Esophagus muscularis mucosa (tissue), 4 donors: ENCODE measurements at regions not wholly inside any gene's neighbourhood (a gene's known extent, or its start where the extent isn't known, plus 50 kb on each side); places are given as distances from the start of the nearest gene placed in this dataset.

Experiments used
- DNase-seq: peaks from one replicate; pipeline ENCODE4 v3.0.0-alpha.2; 2017; ENCODE audit errors: extremely low spot score
- H3K27ac ChIP-seq, 4 donors: fragments of 200-600 bp; sonication (generic); replicated peaks in 1 of 4; 1 replicate in 3 of 4; 2 replicates in 1 of 4; pipeline ENCODE4 v1.5.1; 2016 to 2019; ENCODE audit warnings: mild to moderate bottlenecking in 1 of 4
- H3K27me3 ChIP-seq, 4 donors: fragments of 200-600 bp; sonication (generic); one replicate each; pipeline versions ENCODE4 v1.5.1 to v1.6.0; 2016 to 2019
- H3K36me3 ChIP-seq, 4 donors: fragments of 200-600 bp; sonication (generic); one replicate each; pipeline ENCODE4 v1.5.1; 2016 to 2019
- H3K4me1 ChIP-seq, 4 donors: fragments of 200-600 bp; sonication (generic); one replicate each; pipeline ENCODE4 v1.5.1; 2016 to 2019
- H3K4me3 ChIP-seq, 4 donors: fragments of 200-600 bp; sonication (generic); 1 replicate in 2 of 4; 2 replicates in 2 of 4; pipeline ENCODE4 v1.5.1; 2016 to 2019; ENCODE audit warnings: mild to moderate bottlenecking in 4 of 4, moderate library complexity in 1 of 4
- H3K9me3 ChIP-seq, 4 donors: fragments of 200-600 bp; sonication (generic); 1 replicate in 3 of 4; 2 replicates in 1 of 4; pipeline ENCODE4 v1.5.1; 2016 to 2019
- CTCF ChIP-seq, 3 experiments: fragments of 200-600 bp in 2 of 3; fragments of 450-650 bp in 1 of 3; sonication (generic) in 2 of 3; IDR thresholded peaks; one replicate each; pipeline ENCODE4 v1.5.1; 2017 to 2019; ENCODE audit warnings: antibody characterized with exemption in 3 of 3, mild to moderate bottlenecking in 2 of 3, moderate library complexity in 1 of 3
- EP300 ChIP-seq: sonication (generic); formaldehyde crosslinking; IDR thresholded peaks from one replicate; pipeline ENCODE4 v1.6.1; 2017; ENCODE audit warnings: antibody characterized with exemption
- POLR2A ChIP-seq: fragments of 450-650 bp; IDR thresholded peaks from one replicate; pipeline ENCODE4 v1.6.1; 2017; ENCODE audit warnings: antibody characterized with exemption, moderate library complexity, mild to moderate bottlenecking, low read depth
- POLR2AphosphoS5 ChIP-seq, 2 donors: sonication (generic); formaldehyde crosslinking; IDR thresholded peaks; one replicate each; pipeline ENCODE4 v1.6.1; 2017; ENCODE audit warnings: antibody characterized with exemption in 2 of 2
- WGBS: methylation state at CpG from one replicate; pipeline ENCODE4 v1.1.5; 2018; 5-methylcytosine and 5-hydroxymethylcytosine counted together
- intact Hi-C: fragments of 100-400 bp; cut with DNase I; formaldehyde crosslinking; loops from one replicate; pipeline ENCODE4 v1.15.1; 2023

DNA sequence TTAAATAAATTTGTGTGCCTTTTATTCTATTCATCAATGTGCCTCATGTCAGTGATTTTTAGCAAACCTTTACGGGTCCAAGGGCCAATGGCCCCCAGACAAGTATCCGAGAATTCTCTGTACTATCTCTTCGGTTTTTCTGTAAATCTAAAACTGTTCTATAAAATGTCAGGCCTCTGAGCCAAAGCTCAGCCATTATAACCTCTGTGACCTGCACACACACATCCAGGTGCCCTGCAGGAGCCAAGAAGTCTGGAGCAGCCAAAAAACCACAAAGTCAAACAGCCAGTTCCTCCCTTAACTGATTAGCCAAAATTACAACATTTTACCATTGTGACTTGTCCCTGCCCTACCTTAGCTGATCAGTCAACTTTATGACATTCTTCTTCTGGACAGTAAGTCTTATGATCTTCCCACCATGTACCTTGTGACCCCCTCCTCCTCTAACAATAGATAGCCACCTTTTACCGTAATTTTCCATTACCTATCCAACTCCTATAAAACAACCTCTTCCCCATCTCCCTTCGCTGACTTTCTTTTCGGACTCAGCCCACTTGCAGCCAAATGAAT, 363.8 kb downstream of the SEMA3D start:
- no peaks in the 10 kb centered on the region for H3K9me3 ChIP-seq
- WGBS = 96% methylated on average over 6 of the region's 6 CpGs
- no peak overlapping the region for H3K27ac ChIP-seq
- intact Hi-C loops = no loop called here
- no peak for DNase-seq
- no peak overlapping the region for H3K4me3 ChIP-seq
- TF ChIP-seq EP300 (no peak), POLR2A (no peak), POLR2AphosphoS5 (IDR thresholded peaks at IDR 0.05) (no peak), CTCF (IDR thresholded peaks at IDR 0.05) (no peak)
- no peaks in the 10 kb centered on the region for H3K27me3 ChIP-seq
- peaks cover 0 to 12% (median 8%) of the 10 kb centered on the region in 4 donors for H3K4me1 ChIP-seq
- H3K36me3 ChIP-seq = no peaks in the 10 kb centered on the region

DNA sequence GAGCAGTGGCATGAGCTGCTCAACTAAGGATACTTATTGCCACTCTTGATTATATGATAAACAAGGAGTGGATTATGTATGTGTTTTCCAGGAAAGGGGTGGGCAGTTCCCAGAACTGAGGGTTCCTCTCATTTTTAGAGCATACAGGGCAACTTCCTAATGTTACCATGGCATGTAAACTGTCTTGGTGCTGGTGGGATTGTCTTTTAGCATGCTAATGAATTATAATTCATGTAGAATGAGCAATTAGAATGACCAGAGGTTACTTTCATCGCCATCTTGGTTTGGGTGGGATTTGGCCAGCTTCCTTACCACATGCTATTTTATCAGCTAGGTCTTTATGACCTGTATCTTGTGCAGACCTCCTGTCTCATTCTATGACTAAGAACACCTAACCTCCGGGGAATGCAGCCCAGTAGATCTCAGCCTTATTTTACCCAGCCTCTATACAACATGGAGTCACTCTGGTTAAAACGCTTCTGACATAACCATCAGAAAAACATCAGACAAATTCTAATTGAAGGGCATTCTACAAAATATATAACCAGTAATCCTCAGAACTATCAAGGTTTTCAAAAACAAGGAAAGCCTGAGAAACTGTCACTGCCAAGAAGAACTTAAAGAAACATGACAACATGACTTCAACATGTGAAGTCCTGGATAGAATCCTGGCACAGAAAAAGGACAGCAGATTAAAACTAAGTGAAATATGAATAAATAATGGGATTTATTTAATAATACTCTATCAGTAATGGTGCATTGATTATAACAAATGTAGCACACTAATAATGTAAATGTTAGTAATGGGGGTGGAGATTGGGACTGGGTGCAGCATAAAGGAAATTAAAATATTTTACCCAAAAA, 365.0 kb downstream of the SEMA3D start:
- no peak for TF ChIP-seq POLR2AphosphoS5 (IDR thresholded peaks at IDR 0.05)
- no peak for TF ChIP-seq CTCF (IDR thresholded peaks at IDR 0.05)
- WGBS = 93% methylated on average over 3 of the region's 3 CpGs
- intact Hi-C loops = no loop called here

DNA sequence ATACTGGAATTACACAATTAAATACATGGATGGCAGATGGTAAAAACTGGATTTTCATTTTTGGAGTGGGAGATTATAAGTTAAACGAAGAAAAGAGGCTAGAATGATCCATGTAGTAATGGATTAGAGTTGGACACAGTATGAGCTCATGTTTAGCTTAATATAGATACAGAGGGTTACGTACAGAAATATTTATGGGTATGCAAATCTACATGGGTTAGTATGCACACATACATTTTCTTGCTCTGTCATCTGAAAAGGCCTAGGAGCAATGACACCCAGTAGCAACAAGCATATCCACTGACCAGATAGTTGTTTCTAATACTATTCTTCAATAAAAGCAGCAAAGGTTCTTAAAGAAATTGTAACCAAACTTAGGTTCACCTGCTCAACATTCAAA, 366.4 kb downstream of the SEMA3D start:
- no peaks in the 10 kb centered on the region for H3K9me3 ChIP-seq
- 48% methylated on average over 2 of the region's 2 CpGs for WGBS
- no peaks in the 10 kb centered on the region for H3K27me3 ChIP-seq
- no peak for TF ChIP-seq CTCF (IDR thresholded peaks at IDR 0.05)
- no peak for TF ChIP-seq EP300
- no peak for TF ChIP-seq POLR2A
- no peak for TF ChIP-seq POLR2AphosphoS5 (IDR thresholded peaks at IDR 0.05)
- H3K27ac ChIP-seq = no peak overlapping the region
- peaks cover 0 to 12% (median 8%) of the 10 kb centered on the region in 4 donors for H3K4me1 ChIP-seq
- intact Hi-C loops = no loop called here
- H3K4me3 ChIP-seq = no peak overlapping the region
- no peak for DNase-seq
- H3K36me3 ChIP-seq = no peaks in the 10 kb centered on the region

More for the DNA sequence above, 365.0 kb downstream of the SEMA3D start:
- no peak for DNase-seq
- Histone ChIP-seq H3K4me3 (no peak overlapping the region), H3K36me3 (no peaks in the 10 kb centered on the region), H3K27ac (no peak overlapping the region), H3K9me3 (no peaks in the 10 kb centered on the region), H3K4me1 (peaks cover 0 to 12% (median 8%) of the 10 kb centered on the region in 4 donors), H3K27me3 (no peaks in the 10 kb centered on the region)

GRCh38 chr7:84817016-84817415, 369.8 kb downstream of the SEMA3D start:
- TF ChIP-seq CTCF (IDR thresholded peaks at IDR 0.05) (no peak), POLR2AphosphoS5 (IDR thresholded peaks at IDR 0.05) (no peak), POLR2A (no peak), EP300 (no peak)
- WGBS = 100% methylated on average over 1 of the region's 1 CpG
- intact Hi-C loops = no loop called here
- Histone ChIP-seq H3K4me1 (peaks cover 0 to 17% (median 11%) of the 10 kb centered on the region in 4 donors), H3K27ac (no peak overlapping the region), H3K36me3 (no peaks in the 10 kb centered on the region), H3K27me3 (no peaks in the 10 kb centered on the region), H3K4me3 (no peak overlapping the region), H3K9me3 (no peaks in the 10 kb centered on the region)
- DNase-seq = no peak
